Transverse colon (tissue), 4 donors: ENCODE measurements at regions not wholly inside any gene's neighbourhood (a gene's known extent, or its start where the extent isn't known, plus 50 kb on each side); places are given as distances from the start of the nearest gene placed in this dataset.

ENCODE experiments used
- CTCF ChIP-seq, 5 experiments: fragments of 200-600 bp in 3 of 5; fragments of 450-650 bp in 2 of 5; sonication (generic) in 3 of 5; IDR thresholded peaks; 1 replicate in 2 of 5; 2 replicates in 3 of 5; pipeline ENCODE4 v1.5.1; 2016 to 2017; ENCODE audit warnings: antibody characterized with exemption in 5 of 5, inconsistent platforms in 3 of 5, mild to moderate bottlenecking in 2 of 5, moderate library complexity in 1 of 5
- EP300 ChIP-seq: sonication (generic); formaldehyde crosslinking; IDR thresholded peaks from one replicate; pipeline ENCODE4 v1.6.1; 2017; ENCODE audit warnings: antibody characterized with exemption, low read depth
- POLR2A ChIP-seq: fragments of 450-650 bp; IDR thresholded peaks from one replicate; pipeline ENCODE4 v1.6.1; 2016; ENCODE audit warnings: antibody characterized with exemption, mild to moderate bottlenecking, moderate library complexity
- POLR2AphosphoS5 ChIP-seq, 3 donors: sonication (generic); formaldehyde crosslinking; IDR thresholded peaks; one replicate each; pipeline ENCODE4 v1.6.1; 2016; ENCODE audit warnings: antibody characterized with exemption in 3 of 3

- TF ChIP-seq POLR2A (no peak), CTCF (IDR thresholded peaks at IDR 0.05) (no peak), POLR2AphosphoS5 (IDR thresholded peaks at IDR 0.05) (no peak), EP300 (no peak)
These were observed 332.6 kb upstream of the DACH1 start for GRCh38 chr13:72199640-72200039.
